HG03175 (cell line): ENCODE measurements at regions not wholly inside any gene's neighbourhood (a gene's known extent, or its start where the extent isn't known, plus 50 kb on each side); places are given as distances from the start of the nearest gene placed in this dataset.

Source experiments
- ATAC-seq: cut with Tn5 transposase; IDR thresholded peaks from one replicate; pipeline ENCODE4 v1.9.1; 2021; ENCODE audit warnings: mild to moderate bottlenecking, moderate library complexity; ENCODE audit not compliant: unreplicated experiment

DNA sequence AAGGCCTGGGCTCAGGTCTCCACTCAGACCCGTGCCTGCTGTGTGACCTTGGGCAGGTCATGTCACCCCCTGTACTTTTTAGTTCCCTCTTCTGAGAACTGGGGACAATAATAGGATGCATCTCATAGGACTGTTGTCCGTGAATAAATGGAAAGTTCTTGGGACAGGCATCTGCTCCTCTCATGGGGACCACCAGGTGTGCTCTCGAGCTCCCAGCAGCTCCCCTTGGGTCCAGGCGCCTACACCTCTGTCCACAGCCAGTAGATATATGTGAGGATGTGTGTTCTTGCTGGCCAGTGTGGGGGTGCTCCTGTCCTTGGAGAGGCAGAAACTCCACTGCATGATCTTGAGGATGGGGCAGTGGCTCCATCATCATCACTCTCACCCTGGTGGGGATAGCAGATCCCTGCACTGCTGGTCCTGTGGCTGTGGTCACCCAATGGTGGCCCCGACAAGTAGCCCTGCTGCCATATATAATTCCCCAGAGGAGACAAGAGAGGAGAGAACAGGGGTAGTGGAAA lies 257.6 kb upstream of the TLE3 start:
- no peak for ATAC-seq

DNA sequence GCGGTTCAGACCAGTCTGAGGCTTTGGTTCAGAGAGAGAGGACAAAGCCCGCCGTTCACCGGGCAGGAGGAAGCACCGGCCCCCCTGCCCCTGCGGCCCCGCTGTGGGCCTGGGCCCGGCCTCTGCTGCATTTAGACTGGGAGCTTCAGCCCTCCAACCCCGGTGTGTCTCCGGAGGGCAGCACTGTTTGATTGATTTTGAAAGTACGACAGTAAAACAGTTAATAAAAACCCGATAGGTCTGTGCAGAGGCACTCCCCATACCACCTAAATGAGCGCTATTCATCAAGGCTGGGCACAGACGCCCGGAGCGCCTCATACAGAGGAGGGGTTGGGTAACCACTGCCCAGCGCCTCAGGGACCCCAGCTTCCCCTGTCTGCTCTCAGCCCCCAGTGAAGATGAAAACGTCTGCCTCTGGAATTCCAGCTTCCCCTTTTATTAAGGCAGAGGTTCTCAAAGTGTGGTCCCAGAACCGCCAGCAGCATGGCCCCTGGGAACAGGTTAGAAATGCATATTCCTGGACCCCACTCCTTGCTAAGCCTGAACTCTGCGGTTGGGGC lies 256.7 kb upstream of the TLE3 start:
- ATAC-seq: no peak

DNA sequence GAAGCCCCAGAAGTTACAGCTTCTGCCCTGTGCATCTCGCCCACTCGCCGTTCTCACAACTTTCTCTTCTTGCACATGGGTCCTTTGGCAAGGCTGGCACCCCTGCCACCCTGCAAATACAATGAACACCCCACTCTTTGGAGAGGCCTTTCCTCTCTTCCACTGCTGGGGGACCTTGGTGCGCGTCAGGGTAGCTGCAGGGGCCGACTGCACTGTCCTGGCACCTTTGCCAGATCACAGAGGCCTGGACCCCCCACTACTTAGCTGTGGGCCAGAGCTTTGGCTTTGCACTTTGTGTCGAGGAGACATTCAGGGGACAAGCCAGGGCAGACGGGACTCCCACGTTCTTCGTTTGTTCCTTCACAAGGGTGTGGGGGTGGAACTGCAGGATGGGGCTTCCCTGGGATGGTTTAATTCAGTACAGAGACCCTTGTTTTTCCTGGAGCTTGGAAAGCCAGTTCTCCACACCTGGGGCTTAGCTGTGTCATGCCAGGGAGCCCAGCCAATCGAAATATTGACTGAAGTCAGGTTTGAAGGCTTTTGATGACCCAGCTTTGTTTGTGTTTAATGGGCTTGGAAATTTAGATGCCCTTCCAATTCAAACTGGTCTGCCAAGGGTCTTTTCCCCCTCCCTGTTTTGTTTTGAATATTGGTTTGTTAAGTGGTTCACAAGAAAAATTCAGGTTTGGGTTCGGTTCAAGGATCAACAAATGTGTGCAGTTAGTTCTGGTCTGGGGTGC lies 256.1 kb upstream of the TLE3 start:
- no peak for ATAC-seq

DNA sequence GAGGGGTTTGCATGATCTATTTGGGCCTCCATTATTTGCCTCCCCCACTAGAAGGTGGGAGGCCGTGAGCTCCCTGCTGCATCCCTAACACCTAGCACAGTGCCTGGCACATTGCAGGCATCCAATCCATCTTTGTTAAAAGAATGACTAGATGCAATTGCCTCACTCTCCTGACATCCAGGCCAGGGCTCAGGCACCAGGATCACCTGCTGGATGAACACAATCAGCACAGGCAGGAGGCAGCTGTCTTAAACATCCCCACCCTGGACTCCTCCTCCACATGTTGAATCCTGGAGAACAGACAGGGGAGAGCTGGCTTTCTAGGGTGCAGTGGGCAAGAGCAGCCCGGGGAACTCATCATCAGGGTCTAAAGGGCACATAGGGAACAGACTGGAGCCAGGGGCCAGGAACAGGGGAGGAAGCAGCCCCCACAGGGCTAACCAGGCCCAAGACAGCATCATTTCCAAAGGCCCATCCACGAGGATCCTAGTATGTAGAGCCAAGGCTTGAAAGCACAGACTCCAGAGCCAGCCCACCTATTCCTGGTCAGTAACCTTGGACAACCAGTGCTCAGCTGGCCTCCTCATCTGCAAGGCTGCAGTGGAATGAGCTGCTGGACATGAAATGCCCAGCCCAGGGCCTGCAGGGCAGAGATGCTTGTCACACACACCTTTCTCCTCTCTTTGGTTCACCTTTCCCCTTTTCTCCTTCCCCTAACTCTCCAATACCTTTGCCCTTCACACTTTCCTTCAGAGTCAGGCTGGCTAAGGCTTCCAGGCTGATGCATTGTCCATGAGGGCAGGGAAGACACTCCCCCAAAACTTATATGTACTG lies 254.4 kb upstream of the TLE3 start:
- ATAC-seq: no peak

DNA sequence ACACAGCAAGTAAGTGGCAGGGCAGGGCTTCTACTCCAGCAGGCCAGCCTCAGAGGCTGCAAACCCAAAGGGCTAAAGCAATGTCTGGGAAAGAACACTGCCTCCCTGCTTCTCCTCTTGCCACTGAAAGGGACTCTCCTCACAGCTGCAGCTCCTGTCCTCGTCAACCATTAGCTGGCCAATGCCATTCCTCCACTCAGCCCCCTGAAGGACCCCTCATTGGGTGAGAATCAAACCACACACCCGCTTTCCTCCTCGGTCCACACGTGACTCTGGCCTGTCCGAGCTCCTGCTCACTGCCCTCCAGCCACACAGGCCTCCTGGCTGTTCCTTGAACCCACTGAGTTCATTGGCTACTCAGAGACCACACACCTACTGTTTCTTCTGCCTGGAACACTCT lies 253.7 kb upstream of the TLE3 start:
- no peak for ATAC-seq

DNA sequence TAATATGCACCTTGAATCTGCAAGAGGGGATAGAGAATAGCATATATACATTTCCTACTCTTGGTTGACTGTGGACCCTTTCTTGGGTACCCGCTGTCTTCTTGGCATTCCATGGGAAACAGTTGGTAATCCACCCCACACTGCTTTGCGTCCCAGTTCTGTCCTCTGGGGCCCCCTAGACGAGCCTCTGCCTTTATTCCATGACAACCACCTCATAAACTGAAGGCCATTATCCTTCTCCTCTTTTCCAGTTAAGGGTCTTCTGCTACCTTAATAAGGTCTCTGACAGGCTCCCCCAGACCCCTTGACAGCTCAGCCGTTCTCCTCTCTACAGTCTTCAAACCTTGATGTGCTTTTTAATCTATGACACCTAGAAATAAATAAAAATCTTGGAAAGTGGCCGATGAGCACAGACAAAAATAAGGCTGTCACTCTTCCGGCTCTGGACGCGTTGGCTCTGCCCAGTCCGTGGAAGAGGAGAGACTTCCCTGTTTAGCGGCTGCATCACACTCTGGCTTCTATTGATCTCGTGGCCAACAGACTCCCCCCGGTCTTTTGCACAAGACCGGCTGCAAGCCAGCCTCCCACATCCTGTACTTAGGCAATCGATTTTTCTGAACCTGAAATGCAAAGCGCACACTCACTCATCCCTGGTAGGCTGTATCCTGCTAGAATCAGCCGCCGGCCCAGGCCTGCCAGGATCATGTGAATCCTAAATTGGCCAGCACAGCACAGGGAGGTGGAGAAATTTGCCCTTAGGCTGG lies 251.0 kb upstream of the TLE3 start:
- no peak for ATAC-seq

DNA sequence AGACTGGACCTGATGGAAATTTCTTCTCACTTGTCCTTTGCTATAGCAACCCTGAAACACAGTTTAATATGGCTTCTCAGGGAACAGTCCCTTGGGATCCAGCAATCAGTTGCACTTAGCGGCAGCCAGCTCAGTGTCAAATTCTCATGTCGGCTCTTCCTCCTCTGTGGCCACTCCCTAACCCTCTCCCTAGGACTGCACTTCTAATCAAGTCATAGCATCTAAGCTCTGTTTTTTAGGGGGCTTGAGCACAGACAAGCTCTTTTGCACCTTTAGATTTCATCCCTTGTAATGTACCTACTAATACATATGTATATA lies 250.5 kb upstream of the TLE3 start:
- no peak for ATAC-seq

DNA sequence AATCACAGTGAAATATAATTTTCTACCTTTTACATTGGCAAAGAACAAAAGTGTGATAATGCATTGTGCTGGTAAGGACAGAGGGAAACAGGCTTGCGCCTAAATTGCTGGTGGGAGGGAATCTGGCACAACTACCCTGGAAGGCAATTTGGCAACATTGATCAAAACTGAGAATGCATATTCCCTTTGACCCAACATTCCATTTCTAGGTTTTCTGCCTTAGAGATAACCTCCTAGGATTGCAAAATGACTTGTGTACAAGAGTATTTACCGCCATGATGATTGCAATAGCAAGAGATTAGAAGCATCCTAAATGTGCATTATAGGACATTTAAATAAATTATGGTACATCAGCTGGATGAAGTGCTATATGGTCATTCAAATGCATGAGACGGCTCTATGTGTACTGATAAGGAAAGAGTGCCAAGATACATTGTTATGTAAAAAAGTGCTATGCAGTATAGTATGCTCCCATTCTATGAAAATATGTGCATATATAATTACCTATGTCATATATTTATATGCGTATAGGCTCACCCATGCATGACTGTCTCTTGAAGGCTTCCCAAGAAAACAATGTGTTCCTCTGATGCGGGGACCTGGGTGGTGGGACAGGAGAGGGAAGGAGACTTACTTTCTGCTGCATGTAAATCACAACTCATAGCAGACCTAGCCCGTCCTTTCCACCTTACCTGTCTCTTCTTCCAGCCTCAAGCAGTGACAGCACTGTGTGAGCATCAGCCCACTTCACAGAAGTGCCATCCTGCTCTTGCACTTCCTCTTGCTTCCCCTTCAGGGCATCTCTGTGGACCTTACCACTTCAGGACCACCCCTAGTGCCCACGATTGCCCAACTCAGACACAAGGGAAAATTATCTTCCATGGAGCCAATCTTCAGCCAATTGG lies 249.9 kb upstream of the TLE3 start:
- ATAC-seq: no peak

DNA sequence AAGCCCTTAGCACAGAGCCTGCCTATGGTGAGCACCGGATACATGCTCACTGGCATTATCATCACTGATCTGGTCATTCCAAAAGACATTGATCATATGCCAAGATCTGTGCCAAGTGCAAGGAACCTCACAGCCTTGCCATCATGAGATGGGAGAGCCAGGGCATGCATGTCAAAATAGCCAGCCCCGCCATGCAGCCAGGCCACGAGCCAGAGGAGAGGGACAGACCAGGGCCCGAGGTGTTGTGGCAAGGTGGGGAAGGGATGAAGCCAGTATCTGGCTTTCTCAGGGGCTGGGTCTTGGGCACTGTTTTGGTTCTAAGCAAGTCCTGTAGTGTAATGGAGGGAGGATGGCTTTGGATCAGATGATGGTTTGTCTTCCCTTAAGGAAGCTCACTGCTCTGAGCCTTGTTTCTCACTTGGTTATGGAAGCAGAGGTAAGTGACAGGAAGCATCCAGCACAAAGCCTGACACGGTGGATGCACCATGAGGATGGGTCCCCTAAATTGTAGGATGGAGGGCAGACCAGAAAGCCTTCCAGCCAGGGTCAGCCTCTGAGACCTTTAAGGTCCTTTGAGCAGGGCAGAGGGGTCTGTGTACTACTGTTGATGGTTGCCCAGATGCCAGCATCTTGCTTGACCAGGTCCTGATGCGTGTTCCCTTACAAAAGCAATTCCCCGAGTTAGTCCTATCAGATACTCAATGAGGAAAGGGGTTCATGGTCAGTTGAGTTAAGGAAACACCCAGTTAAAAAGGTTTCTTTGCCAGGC lies 247.7 kb upstream of the TLE3 start:
- no peak for ATAC-seq

DNA sequence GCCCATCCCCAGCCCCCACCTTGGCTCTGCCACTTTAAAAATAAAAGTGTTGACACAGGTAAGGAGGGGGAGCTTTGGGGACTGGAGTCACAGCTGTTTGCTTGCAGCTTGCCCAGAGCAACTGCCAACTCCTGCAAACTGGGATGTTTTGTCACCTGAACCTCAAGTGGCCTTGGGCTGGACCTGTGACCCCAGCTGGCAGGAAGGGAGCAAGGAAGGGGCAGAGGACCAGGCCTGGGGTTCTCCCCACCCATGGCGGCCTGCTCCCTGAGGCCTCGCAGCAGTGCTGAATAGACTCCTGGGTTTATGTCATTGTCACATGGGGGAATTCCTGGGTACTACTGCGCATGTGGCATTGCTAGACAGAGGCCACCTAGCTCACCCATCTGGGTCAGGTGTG lies 246.9 kb upstream of the TLE3 start:
- no peak for ATAC-seq

DNA sequence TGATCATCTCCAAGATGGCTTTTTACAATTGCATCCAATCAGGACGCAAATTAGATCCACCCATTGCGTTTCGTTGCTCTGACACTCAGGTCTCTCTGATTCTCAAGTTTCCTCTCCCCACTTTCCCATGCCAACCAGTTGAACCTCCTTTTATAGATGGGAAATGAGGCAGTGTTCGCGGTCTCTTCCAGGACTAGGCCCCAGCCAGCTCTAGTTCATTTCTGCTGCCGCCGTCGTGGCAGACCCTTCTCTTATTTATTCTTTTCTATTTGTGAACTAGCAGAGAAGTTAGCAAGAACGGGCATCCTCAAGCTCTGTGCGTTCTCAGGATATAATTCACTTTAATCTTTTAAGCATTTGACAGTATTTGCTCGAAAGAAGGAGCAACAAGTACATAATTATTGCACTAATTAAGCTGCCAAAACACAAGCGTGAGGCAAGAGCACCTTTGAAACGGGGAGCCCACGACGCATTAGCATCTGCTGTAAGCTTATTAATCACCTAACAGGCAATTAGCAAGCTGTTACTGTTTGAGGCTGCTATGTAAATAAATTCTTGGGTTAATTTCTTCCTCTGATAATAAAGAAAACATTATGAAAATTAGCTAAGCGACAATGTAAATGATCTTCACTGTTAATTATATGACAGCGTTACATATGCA lies 246.4 kb upstream of the TLE3 start:
- no peak for ATAC-seq

DNA sequence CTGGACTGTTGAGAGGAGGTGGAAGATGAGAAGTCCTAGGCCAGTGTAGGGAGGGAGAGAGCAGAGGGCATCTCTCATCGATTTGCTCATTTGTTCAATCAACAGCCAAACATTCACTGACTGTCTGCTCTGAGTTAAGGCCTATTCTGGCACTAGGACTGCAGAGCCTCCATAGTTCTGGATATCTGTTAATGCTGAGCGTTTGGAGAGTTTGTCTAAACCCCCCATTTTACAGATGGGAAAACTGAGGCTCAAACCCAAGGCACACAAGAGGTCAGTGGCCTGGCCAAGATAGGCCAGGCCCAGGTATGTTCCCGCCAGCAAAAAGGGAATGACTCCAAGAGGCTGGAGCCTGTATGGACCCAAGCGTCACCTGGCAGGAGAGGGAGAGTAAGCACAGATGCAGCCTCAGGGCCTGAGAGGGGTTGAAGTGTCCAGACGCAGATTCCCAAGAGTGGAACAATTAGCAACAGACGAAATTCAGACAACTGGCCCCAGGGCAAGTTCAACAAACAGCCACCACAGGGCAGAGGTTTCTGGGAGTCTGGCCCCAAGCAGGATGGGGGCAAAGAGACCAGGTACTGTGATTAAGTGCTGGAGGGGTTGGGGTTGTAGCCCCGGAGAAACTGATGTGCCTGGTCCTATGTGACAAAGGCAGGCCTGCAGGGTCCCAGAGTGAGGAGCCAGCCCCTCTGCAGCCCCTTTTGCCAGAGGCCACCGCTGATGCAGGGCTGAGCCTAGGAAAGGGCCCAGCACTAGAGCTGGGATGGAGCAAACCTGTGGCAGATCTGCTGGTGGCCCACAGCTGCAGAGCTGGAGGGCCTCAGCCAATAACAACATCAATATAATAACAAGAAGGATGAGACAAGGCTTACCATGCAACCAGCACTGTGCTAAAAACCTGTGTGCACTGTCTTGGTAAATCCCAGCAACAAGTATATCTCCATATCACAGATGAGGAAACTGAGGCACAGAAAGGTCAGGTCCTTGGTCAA lies 245.1 kb upstream of the TLE3 start:
- ATAC-seq: no peak

DNA sequence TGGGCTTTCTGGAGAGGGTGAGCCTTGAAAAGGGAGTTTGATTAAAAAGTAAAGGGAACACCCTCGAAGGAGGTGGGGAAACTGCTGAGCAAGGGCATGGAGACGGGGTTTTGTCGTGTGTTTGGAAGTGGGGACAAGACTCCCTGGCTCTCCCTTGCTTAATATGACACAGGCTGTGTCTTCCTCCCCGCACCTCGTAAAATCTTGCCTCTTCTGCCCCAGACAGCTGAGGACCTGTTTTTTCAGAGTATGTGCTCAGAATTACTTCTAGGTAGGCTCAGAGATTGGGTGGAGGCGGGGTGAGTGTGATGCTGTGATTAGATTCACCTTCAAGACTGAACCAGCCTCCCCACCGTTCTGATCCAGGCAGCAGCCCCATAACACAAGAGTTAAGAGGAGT lies 244.4 kb upstream of the TLE3 start:
- no peak for ATAC-seq

DNA sequence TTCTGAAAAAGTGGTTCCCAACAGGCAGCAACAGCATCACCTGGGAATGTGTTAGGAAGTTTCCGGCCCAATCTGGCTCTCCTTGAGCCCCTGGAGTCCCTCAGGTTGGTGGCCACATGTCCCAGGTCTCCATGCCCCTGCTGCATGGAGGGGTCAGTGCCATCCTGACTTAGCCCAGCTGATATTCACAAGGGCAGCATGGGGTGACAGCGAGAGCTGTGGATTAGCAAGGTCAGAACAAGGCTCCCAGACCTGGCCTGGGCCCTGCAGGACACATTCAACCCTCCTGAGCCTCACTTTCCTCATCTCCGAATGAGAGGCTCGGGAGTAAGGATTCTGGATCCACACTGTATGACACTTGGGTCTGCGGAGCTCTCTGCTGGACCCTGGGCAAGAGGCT lies 243.8 kb upstream of the TLE3 start:
- no peak for ATAC-seq

DNA sequence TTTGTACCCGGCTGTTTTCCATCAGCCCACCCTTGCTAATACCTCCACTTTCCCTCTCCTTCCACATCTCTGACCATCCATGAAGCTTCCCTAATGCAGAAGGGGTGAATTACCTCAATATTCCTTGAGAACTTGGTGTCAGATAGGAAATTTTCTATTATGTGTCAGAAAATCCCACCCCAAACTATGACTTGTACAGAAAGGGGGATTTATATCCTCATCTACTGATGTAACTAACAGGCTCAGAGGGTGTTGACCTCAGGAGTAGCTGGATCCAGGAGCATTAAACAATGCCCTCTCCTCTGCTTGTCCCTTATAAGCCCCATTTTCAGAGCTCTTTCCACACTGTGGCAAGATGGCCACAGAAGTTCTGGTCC lies 242.8 kb upstream of the TLE3 start:
- ATAC-seq: no peak

DNA sequence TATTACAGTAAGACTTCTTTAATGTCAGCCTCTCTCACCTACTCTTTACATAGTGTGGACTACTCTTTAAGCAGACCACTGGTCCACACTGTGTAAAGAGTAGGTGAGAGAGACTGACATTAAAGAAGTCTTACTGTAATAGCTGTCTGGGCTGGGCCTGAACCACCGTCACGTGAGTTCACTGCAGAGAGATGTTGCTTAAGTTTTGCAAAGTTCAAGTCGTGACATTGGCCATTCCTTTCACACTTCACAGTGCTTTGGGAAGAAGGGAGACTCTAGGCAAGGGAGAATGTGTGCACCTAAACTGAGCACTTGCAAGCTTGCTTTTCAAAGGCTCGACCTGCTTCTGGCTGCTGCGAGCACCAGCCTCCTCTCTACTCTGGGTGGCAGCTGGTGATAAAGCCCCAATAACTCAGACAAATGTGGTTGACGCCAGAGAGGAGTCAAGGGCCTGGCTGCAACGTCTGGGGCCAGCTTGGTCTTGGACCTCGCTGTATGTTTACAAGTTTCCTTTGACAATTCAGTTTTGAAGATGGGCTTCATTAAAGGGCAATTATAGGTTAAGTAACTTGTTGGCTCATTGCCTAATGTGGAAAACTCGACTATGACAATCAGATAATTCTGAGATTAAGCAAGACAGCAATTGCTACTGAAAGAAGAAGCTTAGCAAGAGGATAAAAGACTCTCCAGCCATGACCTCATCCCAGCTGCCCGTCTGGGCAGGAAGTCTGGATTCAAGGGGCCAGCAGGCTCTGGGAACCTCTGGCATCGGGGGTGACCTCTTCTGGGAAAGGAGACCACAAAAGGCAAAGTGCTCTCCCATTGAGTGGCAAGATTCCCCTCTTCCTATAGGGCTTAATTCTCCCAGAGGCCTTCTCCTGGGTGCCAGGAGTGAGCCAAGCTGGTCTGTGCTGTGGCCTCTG lies 242.1 kb upstream of the TLE3 start:
- no peak for ATAC-seq
